B cell (primary cell): ENCODE measurements at regions not wholly inside any gene's neighbourhood (a gene's known extent, or its start where the extent isn't known, plus 50 kb on each side); places are given as distances from the start of the nearest gene placed in this dataset.

Source experiments
- ATAC-seq: fragments of 200-7000 bp; cut with Tn5 transposase; one replicate; pipeline ENCODE4 v1.10.0; 2021; ENCODE audit warnings: low read depth, mild to moderate bottlenecking, moderate number of reproducible peaks, moderate library complexity
- CTCF ChIA-PET: fragments of 350-600 bp; sonication (Branson Sonifier 250); formaldehyde crosslinking; loops from one replicate; lab custom pipeline; 2021; ENCODE audit warnings: antibody characterized with exemption, inconsistent platforms; lab: Charles Lee
- POLR2A ChIA-PET: fragments of 350-600 bp; sonication (Branson Sonifier 250); formaldehyde crosslinking; loops from one replicate; lab custom pipeline; 2021; ENCODE audit warnings: antibody characterized with exemption; lab: Charles Lee
- DNase-seq: peaks from one replicate; pipeline ENCODE4 v3.0.0; 2013
- H2AFZ ChIP-seq: 2 replicates; pipeline ENCODE4 v1.6.1; 2012; ENCODE audit warnings: mild to moderate bottlenecking, low read depth, low read length; ENCODE audit not compliant: insufficient read depth, poor library complexity, severe bottlenecking
- H3K27ac ChIP-seq, 2 donors: 1 replicate in 1 of 2; 2 replicates in 1 of 2; pipeline ENCODE4 v1.5.1; 2012 to 2013; ENCODE audit warnings: low read length in 2 of 2, mild to moderate bottlenecking in 2 of 2, moderate library complexity in 1 of 2
- H3K27me3 ChIP-seq, 4 experiments: fragments of 200-600 bp in 1 of 4; sonication (generic) in 1 of 4; replicated peaks in 1 of 4; 1 replicate in 2 of 4; 2 replicates in 2 of 4; pipeline versions ENCODE4 v1.6.1 to v1.7.0; 2013 to 2016; ENCODE audit warnings: low read length in 3 of 4, mild to moderate bottlenecking in 2 of 4, mixed read lengths in 1 of 4, moderate library complexity in 1 of 4; ENCODE audit not compliant: insufficient read depth in 4 of 4, control insufficient read depth in 3 of 4; ENCODE audit errors: control extremely low read depth in 1 of 4
- H3K36me3 ChIP-seq, 2 experiments: replicated peaks in 1 of 2; 1 replicate in 1 of 2; 2 replicates in 1 of 2; pipeline versions ENCODE4 v1.6.1 to v1.7.1; 2013; ENCODE audit warnings: low read length in 1 of 2; ENCODE audit not compliant: insufficient read depth in 2 of 2, control insufficient read depth in 1 of 2; ENCODE audit errors: control extremely low read depth in 1 of 2, extremely low read depth in 1 of 2
- H3K4me1 ChIP-seq, 2 donors: fragments of 200-600 bp in 1 of 2; sonication (generic) in 1 of 2; 1 replicate in 1 of 2; 2 replicates in 1 of 2; pipeline versions ENCODE4 v1.5.1 to v1.6.1; 2013 to 2017; ENCODE audit warnings: low read length in 2 of 2; ENCODE audit not compliant: control insufficient read depth in 2 of 2, insufficient read depth in 2 of 2
- H3K4me2 ChIP-seq: replicated peaks from 2 replicates; pipeline ENCODE3; 2012; ENCODE audit warnings: mild to moderate bottlenecking, low read depth, low read length; ENCODE audit not compliant: poor library complexity, severe bottlenecking
- H3K4me3 ChIP-seq, 5 experiments: fragments of 200-600 bp in 1 of 5; sonication (generic) in 1 of 5; 1 replicate in 3 of 5; 2 replicates in 2 of 5; pipeline versions ENCODE4 v1.5.1 to v1.7.0; 2011 to 2016; ENCODE audit warnings: low read length in 4 of 5, mild to moderate bottlenecking in 4 of 5, low read depth in 2 of 5, control low read depth in 1 of 5, moderate library complexity in 1 of 5; ENCODE audit not compliant: insufficient read depth in 1 of 5; ENCODE audit errors: control extremely low read depth in 1 of 5, extremely low read depth in 1 of 5
- H3K79me2 ChIP-seq: fragments of 200-600 bp; sonication (generic); one replicate; pipeline ENCODE4 v1.6.0; 2016; ENCODE audit warnings: low read length; ENCODE audit not compliant: control insufficient read depth, insufficient read depth
- H3K9ac ChIP-seq: fragments of 200-600 bp; sonication (generic); 2 replicates; pipeline ENCODE4 v1.6.1; 2017; ENCODE audit warnings: mild to moderate bottlenecking, low read length, moderate library complexity
- H3K9me3 ChIP-seq, 3 donors: one replicate each; pipeline versions ENCODE4 v1.6.1 to v1.7.1; 2013; ENCODE audit warnings: low read length in 2 of 3; ENCODE audit not compliant: control insufficient read depth in 2 of 3, insufficient read depth in 1 of 3; ENCODE audit errors: control extremely low read depth in 1 of 3
- H4K20me1 ChIP-seq: 2 replicates; pipeline ENCODE4 v1.6.0; 2012; ENCODE audit warnings: mild to moderate bottlenecking, low read length; ENCODE audit not compliant: insufficient read depth, control insufficient read depth, poor library complexity, severe bottlenecking
- H3K27ac Mint-ChIP-seq: one replicate; pipeline ENCODE4 v1.8.0; 2021; ENCODE audit warnings: mixed read lengths
- H3K27me3 Mint-ChIP-seq: one replicate; pipeline ENCODE4 v1.8.0; 2021; ENCODE audit warnings: mixed read lengths
- H3K4me1 Mint-ChIP-seq: one replicate; pipeline ENCODE4 v1.8.0; 2021; ENCODE audit warnings: mixed read lengths
- H3K4me3 Mint-ChIP-seq: one replicate; pipeline ENCODE4 v1.8.0; 2021; ENCODE audit warnings: mixed read lengths
- H3K9me3 Mint-ChIP-seq: one replicate; pipeline ENCODE4 v1.8.0; 2022; ENCODE audit warnings: mixed read lengths; ENCODE audit not compliant: insufficient read depth
- CTCF ChIP-seq: fragments of 200-600 bp; IDR thresholded peaks from one replicate; pipeline ENCODE4 v1.8.0; 2022; ENCODE audit warnings: antibody characterized with exemption, mild to moderate bottlenecking
- EZH2 ChIP-seq: IDR thresholded peaks from 2 replicates; pipeline ENCODE4 v1.6.1; 2012; ENCODE audit warnings: borderline replicate concordance, low read depth, mild to moderate bottlenecking, moderate library complexity, low read length; ENCODE audit not compliant: insufficient read depth, poor library complexity, severe bottlenecking
- WGBS: methylation state at CpG from one replicate; pipeline ENCODE4 v1.1.5; 2013; ENCODE audit warnings: missing lambda C conversion rate; ENCODE audit not compliant: insufficient coverage; 5-methylcytosine and 5-hydroxymethylcytosine counted together
- intact Hi-C: fragments of 100-400 bp; cut with micrococcal nuclease; formaldehyde crosslinking; loops from one replicate; pipeline ENCODE4 v1.10.0; 2022

GRCh38 chr21:39084073-39084472 is 99.2 kb downstream of the PSMG1 start:
- no peak overlapping the region for H2AFZ ChIP-seq
- H3K4me2 ChIP-seq, result no peak overlapping the region
- ATAC-seq (no peak), DNase-seq (no peak)
- intact Hi-C loops, result no loop called here
- H4K20me1 ChIP-seq, result no peaks in the 10 kb centered on the region
- no peak overlapping the region for H3K4me3 Mint-ChIP-seq
- no peaks in the 10 kb centered on the region for H3K79me2 ChIP-seq
- H3K27me3 ChIP-seq, result no peaks in the 10 kb centered on the region
- no peaks in the 10 kb centered on the region for H3K9me3 ChIP-seq
- no peak overlapping the region for H3K9ac ChIP-seq
- no peak overlapping the region for H3K4me3 ChIP-seq
- ChIA-PET POLR2A (no interaction called here), CTCF (interaction anchor here (0.7 kb wide), 1 partner anchor 764 kb away, joined by 3 read pairs; no protein-coding TSS in a partner anchor)
- H3K27ac ChIP-seq, result no peak overlapping the region
- no peaks in the 10 kb centered on the region for H3K4me1 ChIP-seq
- no peaks in the 10 kb centered on the region for H3K4me1 Mint-ChIP-seq
- no peaks in the 10 kb centered on the region for H3K9me3 Mint-ChIP-seq
- H3K27me3 Mint-ChIP-seq, result peaks cover 3% of the 10 kb centered on the region
- H3K27ac Mint-ChIP-seq, result no peak overlapping the region
- no peak for TF ChIP-seq EZH2
- TF ChIP-seq CTCF, result no peak
- no peaks in the 10 kb centered on the region for H3K36me3 ChIP-seq
- WGBS, result 100% methylated on average over 2 of the region's 4 CpGs

GRCh38 chr21:39083377-39084008 is 99.8 kb downstream of the PSMG1 start:
- Histone ChIP-seq H3K9ac (no peak overlapping the region), H3K36me3 (no peaks in the 10 kb centered on the region), H3K27me3 (no peaks in the 10 kb centered on the region), H3K4me1 (no peaks in the 10 kb centered on the region), H3K4me3 (no peak overlapping the region), H3K27ac (no peak overlapping the region), H2AFZ (no peak overlapping the region), H4K20me1 (no peaks in the 10 kb centered on the region), H3K9me3 (no peaks in the 10 kb centered on the region), H3K4me2 (no peak overlapping the region), H3K79me2 (no peaks in the 10 kb centered on the region)
- ChIA-PET POLR2A (no interaction called here), CTCF (no interaction called here)
- ATAC-seq (no peak), DNase-seq (no peak)
- TF ChIP-seq EZH2, result no peak
- TF ChIP-seq CTCF, result no peak
- H3K4me1 Mint-ChIP-seq, result no peaks in the 10 kb centered on the region
- peaks cover 6% of the 10 kb centered on the region for H3K27me3 Mint-ChIP-seq
- H3K27ac Mint-ChIP-seq, result no peak overlapping the region
- H3K9me3 Mint-ChIP-seq, result no peaks in the 10 kb centered on the region
- intact Hi-C loops, result no loop called here
- 92% methylated on average over 5 of the region's 11 CpGs for whole genome bisulfite sequencing
- no peak overlapping the region for H3K4me3 Mint-ChIP-seq
